ENCODE measurements at regions not wholly inside any gene's neighbourhood (a gene's known extent, or its start where the extent isn't known, plus 50 kb on each side); places are given as distances from the start of the nearest gene placed in this dataset.

- no peak overlapping the region for H3K27ac Mint-ChIP-seq (ENCODE audit: unreplicated experiment)
- peaks cover 14% of the 10 kb centered on the region for H3K4me1 Mint-ChIP-seq (ENCODE audit: unreplicated experiment)
- no peaks in the 10 kb centered on the region for H3K27me3 Mint-ChIP-seq (ENCODE audit: unreplicated experiment)
- no peaks in the 10 kb centered on the region for H3K36me3 Mint-ChIP-seq (ENCODE audit: low read depth, unreplicated experiment)
- no peak overlapping the region for H3K4me3 Mint-ChIP-seq (ENCODE audit: unreplicated experiment)
- no peak for DNase-seq (ENCODE audit: low spot score)
- TF ChIP-seq, protein P1, sequence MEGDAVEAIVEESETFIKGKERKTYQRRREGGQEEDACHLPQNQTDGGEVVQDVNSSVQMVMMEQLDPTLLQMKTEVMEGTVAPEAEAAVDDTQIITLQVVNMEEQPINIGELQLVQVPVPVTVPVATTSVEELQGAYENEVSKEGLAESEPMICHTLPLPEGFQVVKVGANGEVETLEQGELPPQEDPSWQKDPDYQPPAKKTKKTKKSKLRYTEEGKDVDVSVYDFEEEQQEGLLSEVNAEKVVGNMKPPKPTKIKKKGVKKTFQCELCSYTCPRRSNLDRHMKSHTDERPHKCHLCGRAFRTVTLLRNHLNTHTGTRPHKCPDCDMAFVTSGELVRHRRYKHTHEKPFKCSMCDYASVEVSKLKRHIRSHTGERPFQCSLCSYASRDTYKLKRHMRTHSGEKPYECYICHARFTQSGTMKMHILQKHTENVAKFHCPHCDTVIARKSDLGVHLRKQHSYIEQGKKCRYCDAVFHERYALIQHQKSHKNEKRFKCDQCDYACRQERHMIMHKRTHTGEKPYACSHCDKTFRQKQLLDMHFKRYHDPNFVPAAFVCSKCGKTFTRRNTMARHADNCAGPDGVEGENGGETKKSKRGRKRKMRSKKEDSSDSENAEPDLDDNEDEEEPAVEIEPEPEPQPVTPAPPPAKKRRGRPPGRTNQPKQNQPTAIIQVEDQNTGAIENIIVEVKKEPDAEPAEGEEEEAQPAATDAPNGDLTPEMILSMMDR (IDR thresholded peaks at IDR 0.05; ENCODE audit: unreplicated experiment): no peak
- no peaks in the 10 kb centered on the region for H3K9me3 Mint-ChIP-seq (ENCODE audit: unreplicated experiment)
Measured at GRCh38 chr2:34349527-34349926, 750.4 kb upstream of the FAM98A start.

GRCh38 chr2:34345030-34345429, 745.9 kb upstream of the FAM98A start:
- H3K9me3 Mint-ChIP-seq (ENCODE audit: unreplicated experiment): no peaks in the 10 kb centered on the region
- H3K4me3 Mint-ChIP-seq (ENCODE audit: unreplicated experiment): no peak overlapping the region
- peak overlapping the region; percentile 83 for H3K27ac Mint-ChIP-seq (ENCODE audit: unreplicated experiment)
- no peaks in the 10 kb centered on the region for H3K27me3 Mint-ChIP-seq (ENCODE audit: unreplicated experiment)
- DNase-seq (ENCODE audit: low spot score): no peak
- TF ChIP-seq, protein P1 (IDR thresholded peaks at IDR 0.05; ENCODE audit: unreplicated experiment): no peak
- peaks cover 15% of the 10 kb centered on the region for H3K4me1 Mint-ChIP-seq (ENCODE audit: unreplicated experiment)
- peaks cover 3% of the 10 kb centered on the region for H3K36me3 Mint-ChIP-seq (ENCODE audit: low read depth, unreplicated experiment)

DNA sequence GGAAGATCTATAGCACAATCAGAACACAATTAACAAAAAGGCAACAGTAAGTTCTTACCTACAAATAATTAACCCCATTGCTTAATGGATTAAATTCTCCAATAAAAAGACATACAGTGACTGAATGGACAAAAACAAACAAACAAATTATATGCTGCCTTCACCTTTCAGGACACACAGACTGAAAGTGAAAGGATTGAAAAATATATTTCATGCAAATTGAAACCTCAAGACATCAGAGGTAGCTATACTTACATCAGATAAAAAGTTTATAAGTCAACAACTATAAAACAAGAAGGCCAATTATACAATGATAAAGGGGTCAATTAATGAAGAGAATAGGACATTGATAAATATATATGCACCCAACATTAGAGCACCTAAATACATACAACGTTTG, 741.2 kb upstream of the FAM98A start:
- no peak overlapping the region for H3K27ac Mint-ChIP-seq (ENCODE audit: unreplicated experiment)
- no peak for DNase-seq (ENCODE audit: low spot score)
- no peaks in the 10 kb centered on the region for H3K9me3 Mint-ChIP-seq (ENCODE audit: unreplicated experiment)
- H3K27me3 Mint-ChIP-seq (ENCODE audit: unreplicated experiment): no peaks in the 10 kb centered on the region
- H3K4me3 Mint-ChIP-seq (ENCODE audit: unreplicated experiment): no peak overlapping the region
- peaks cover 7% of the 10 kb centered on the region for H3K4me1 Mint-ChIP-seq (ENCODE audit: unreplicated experiment)
- peaks cover 3% of the 10 kb centered on the region for H3K36me3 Mint-ChIP-seq (ENCODE audit: low read depth, unreplicated experiment)
- TF ChIP-seq, protein P1 (IDR thresholded peaks at IDR 0.05; ENCODE audit: unreplicated experiment): no peak

DNA sequence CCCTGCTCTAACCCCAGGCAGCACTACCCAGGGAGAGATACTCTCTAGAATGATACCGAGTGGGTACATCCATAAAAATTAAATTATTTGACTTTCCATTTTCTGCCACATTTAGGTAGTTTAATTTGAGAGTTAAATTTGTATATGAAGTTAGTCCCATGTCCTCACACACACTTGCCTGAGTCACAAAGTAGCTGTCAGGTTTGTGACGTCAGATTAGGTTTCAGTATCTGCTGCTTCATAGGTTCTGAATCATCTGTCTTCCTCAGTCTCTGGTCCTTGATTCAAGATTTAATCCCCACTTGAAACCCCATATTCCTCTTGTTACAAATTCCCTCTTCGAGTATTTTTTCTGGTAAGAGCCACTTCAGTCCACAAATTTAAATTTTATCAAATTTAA, 738.6 kb upstream of the FAM98A start:
- TF ChIP-seq, protein P1 (IDR thresholded peaks at IDR 0.05; ENCODE audit: unreplicated experiment): no peak
- Mint-ChIP-seq H3K36me3 (ENCODE audit: low read depth, unreplicated experiment) (peaks cover 3% of the 10 kb centered on the region), H3K4me3 (ENCODE audit: unreplicated experiment) (no peak overlapping the region), H3K9me3 (ENCODE audit: unreplicated experiment) (no peaks in the 10 kb centered on the region), H3K27ac (ENCODE audit: unreplicated experiment) (no peak overlapping the region), H3K27me3 (ENCODE audit: unreplicated experiment) (no peaks in the 10 kb centered on the region), H3K4me1 (ENCODE audit: unreplicated experiment) (no peaks in the 10 kb centered on the region)
- no peak for DNase-seq (ENCODE audit: low spot score)

- Mint-ChIP-seq H3K27ac (ENCODE audit: unreplicated experiment) (no peak overlapping the region), H3K9me3 (ENCODE audit: unreplicated experiment) (no peaks in the 10 kb centered on the region), H3K4me3 (ENCODE audit: unreplicated experiment) (no peak overlapping the region), H3K4me1 (ENCODE audit: unreplicated experiment) (no peaks in the 10 kb centered on the region), H3K36me3 (ENCODE audit: low read depth, unreplicated experiment) (no peaks in the 10 kb centered on the region), H3K27me3 (ENCODE audit: unreplicated experiment) (peaks cover 2% of the 10 kb centered on the region)
- no peak for DNase-seq (ENCODE audit: low spot score)
- TF ChIP-seq, protein P1 (IDR thresholded peaks at IDR 0.05; ENCODE audit: unreplicated experiment): no peak
Measured at GRCh38 chr2:34332813-34333212, 733.7 kb upstream of the FAM98A start.
